ENCODE measurements at regions not wholly inside any gene's neighbourhood (a gene's known extent, or its start where the extent isn't known, plus 50 kb on each side); places are given as distances from the start of the nearest gene placed in this dataset.

DNA sequence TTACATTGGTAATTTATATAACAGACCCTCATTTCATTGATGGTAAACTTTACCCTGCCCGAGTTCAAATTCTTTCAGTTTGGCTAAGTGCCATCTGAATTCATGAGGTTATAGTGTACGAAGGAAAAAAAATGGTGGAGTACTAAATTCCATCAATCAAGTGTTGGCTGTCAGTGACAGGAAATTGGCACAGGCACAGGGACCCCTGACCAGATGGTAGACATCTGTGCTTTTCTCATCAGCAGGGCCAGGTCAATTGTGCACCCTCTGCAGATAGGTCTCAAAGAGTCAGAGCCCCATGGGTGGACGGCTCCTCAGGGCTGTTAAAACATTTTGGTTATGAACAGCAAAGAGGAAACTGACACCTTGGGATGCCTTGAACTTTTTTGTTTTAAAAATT lies 439.2 kb downstream of the SETBP1 start:
- no peak overlapping the region for H3K4me3 ChIP-seq (ENCODE audit: low read depth, low read length)
- no peak for DNase-seq (ENCODE audit: low read depth)
- TF ChIP-seq, protein P1, sequence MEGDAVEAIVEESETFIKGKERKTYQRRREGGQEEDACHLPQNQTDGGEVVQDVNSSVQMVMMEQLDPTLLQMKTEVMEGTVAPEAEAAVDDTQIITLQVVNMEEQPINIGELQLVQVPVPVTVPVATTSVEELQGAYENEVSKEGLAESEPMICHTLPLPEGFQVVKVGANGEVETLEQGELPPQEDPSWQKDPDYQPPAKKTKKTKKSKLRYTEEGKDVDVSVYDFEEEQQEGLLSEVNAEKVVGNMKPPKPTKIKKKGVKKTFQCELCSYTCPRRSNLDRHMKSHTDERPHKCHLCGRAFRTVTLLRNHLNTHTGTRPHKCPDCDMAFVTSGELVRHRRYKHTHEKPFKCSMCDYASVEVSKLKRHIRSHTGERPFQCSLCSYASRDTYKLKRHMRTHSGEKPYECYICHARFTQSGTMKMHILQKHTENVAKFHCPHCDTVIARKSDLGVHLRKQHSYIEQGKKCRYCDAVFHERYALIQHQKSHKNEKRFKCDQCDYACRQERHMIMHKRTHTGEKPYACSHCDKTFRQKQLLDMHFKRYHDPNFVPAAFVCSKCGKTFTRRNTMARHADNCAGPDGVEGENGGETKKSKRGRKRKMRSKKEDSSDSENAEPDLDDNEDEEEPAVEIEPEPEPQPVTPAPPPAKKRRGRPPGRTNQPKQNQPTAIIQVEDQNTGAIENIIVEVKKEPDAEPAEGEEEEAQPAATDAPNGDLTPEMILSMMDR (IDR thresholded peaks at IDR 0.05; ENCODE audit: low read depth, low read length): no peak
- TF ChIP-seq MYC (IDR thresholded peaks at IDR 0.05; ENCODE audit: low read depth, low read length) (no peak), POLR2A (IDR thresholded peaks at IDR 0.05; ENCODE audit: extremely low read depth, insufficient read length) (no peak)
- TF ChIP-seq, protein P2, sequence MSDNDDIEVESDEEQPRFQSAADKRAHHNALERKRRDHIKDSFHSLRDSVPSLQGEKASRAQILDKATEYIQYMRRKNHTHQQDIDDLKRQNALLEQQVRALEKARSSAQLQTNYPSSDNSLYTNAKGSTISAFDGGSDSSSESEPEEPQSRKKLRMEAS (IDR thresholded peaks at IDR 0.05; ENCODE audit: low read depth, low read length): no peak

DNA sequence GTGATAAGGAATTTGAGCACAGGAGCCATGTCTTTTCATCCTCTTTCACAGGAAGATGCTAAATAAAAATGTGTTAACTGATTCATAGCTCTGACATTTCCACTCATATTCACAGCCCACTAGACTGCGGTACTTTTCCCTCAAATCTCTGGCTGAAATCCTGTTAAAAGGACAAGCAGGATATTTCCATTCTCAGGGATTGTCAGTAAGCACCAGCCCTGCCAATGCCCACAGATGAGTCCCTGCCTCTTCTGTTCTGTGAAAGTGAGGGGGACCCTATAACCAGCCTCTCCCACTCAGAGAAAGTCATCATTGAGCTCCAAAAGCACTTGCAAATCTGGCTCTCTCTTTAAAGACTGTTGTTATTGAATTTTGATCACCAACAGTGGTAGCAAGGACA lies 440.5 kb downstream of the SETBP1 start:
- no peak for TF ChIP-seq MYC (IDR thresholded peaks at IDR 0.05; ENCODE audit: low read depth, low read length)
- no peak for TF ChIP-seq POLR2A (IDR thresholded peaks at IDR 0.05; ENCODE audit: extremely low read depth, insufficient read length)
- TF ChIP-seq, protein P1 (IDR thresholded peaks at IDR 0.05; ENCODE audit: low read depth, low read length): no peak
- TF ChIP-seq, protein P2 (IDR thresholded peaks at IDR 0.05; ENCODE audit: low read depth, low read length): no peak
- no peak overlapping the region for H3K4me3 ChIP-seq (ENCODE audit: low read depth, low read length)
- no peak for DNase-seq (ENCODE audit: low read depth)

GRCh38 chr18:45122506-45122905 lies 441.8 kb downstream of the SETBP1 start:
- no peak for DNase-seq (ENCODE audit: low read depth)
- no peak overlapping the region for H3K4me3 ChIP-seq (ENCODE audit: low read depth, low read length)
- TF ChIP-seq POLR2A (IDR thresholded peaks at IDR 0.05; ENCODE audit: extremely low read depth, insufficient read length): no peak
- TF ChIP-seq, protein P1 (IDR thresholded peaks at IDR 0.05; ENCODE audit: low read depth, low read length): no peak
- no peak for TF ChIP-seq MYC (IDR thresholded peaks at IDR 0.05; ENCODE audit: low read depth, low read length)
- TF ChIP-seq, protein P2 (IDR thresholded peaks at IDR 0.05; ENCODE audit: low read depth, low read length): no peak

DNA sequence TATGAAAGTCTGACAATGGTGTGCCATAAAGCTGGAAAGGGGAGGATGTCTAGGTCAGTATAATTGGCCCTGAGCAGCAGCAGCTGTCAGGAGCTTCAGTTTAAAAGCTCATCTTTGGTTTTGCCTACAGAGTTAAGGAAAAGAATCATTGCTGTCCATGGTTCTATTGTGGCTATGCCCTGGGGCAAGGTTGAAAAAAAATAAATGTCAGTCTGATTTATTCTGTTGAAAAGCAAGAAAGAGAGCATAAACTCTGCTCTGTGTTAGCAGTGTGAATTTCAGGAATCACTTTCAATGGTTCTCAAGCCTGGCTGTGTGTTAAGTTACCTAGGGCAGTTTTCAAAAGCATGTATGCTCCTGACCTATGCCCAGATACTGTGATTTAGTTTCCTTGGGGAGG lies 446.7 kb downstream of the SETBP1 start:
- no peak for DNase-seq (ENCODE audit: low read depth)
- no peak overlapping the region for H3K4me3 ChIP-seq (ENCODE audit: low read depth, low read length)
- TF ChIP-seq, protein P2 (IDR thresholded peaks at IDR 0.05; ENCODE audit: low read depth, low read length): no peak

GRCh38 chr18:45133276-45133675 lies 452.6 kb downstream of the SETBP1 start:
- H3K4me3 ChIP-seq (ENCODE audit: low read depth, low read length): no peak overlapping the region
- DNase-seq (ENCODE audit: low read depth): no peak
- TF ChIP-seq POLR2A (IDR thresholded peaks at IDR 0.05; ENCODE audit: extremely low read depth, insufficient read length) (no peak), MYC (IDR thresholded peaks at IDR 0.05; ENCODE audit: low read depth, low read length) (no peak)
- TF ChIP-seq, protein P2 (IDR thresholded peaks at IDR 0.05; ENCODE audit: low read depth, low read length): no peak
- TF ChIP-seq, protein P1 (IDR thresholded peaks at IDR 0.05; ENCODE audit: low read depth, low read length): no peak

GRCh38 chr18:45136381-45137086 lies 455.8 kb downstream of the SETBP1 start:
- TF ChIP-seq POLR2A (IDR thresholded peaks at IDR 0.05; ENCODE audit: extremely low read depth, insufficient read length) (no peak), MYC (IDR thresholded peaks at IDR 0.05; ENCODE audit: low read depth, low read length) (no peak)
- TF ChIP-seq, protein P2 (IDR thresholded peaks at IDR 0.05; ENCODE audit: low read depth, low read length): no peak
- TF ChIP-seq, protein P1 (IDR thresholded peaks at IDR 0.05; ENCODE audit: low read depth, low read length): no peak
- DNase-seq (ENCODE audit: low read depth): no peak
- H3K4me3 ChIP-seq (ENCODE audit: low read depth, low read length): no peak overlapping the region
